ENCODE measurements at regions not wholly inside any gene's neighbourhood (a gene's known extent, or its start where the extent isn't known, plus 50 kb on each side); places are given as distances from the start of the nearest gene placed in this dataset.

DNA sequence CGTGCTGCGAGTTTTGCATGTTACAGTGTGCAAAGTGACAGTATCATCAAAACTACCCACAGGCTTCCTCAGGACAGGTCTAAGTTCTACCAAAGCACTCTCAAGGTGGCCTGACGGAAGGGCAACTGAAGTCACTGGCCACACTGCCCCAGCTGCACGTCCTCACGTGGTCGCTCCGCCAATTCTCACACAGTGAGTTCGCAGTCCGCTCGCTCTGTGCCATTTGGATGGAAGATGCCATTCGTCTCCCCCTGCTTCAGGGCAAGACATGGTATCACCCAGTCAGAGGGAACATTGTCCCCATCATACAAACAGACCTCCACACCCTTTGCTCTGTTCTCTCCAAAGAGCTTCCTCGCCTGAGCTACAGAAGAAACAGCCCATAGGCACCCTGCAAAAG lies 109.6 kb upstream of the COBL start:
- WGBS, 2 experiments (ENCODE audit: extremely low coverage in 2 of 2, insufficient read length in 1 of 2): 20% methylated on average over 1 of the region's 12 CpGs; no CpG with 5 or more reads in 1 of the 2 experiments
- Histone ChIP-seq H2BK20ac (ENCODE audit: low read depth, low read length) (no peak overlapping the region), H3K4me2 (ENCODE audit: low read depth, low read length) (no peak overlapping the region), H4K8ac (ENCODE audit: low read depth in 2 of 2, low read length in 2 of 2) (no peak overlapping the region), H4K20me1 (ENCODE audit: insufficient read depth, low read length) (no peaks in the 10 kb centered on the region), H3K14ac (replicated peaks; ENCODE audit: low read depth, low read length) (no peak overlapping the region), H3K36me3 (ENCODE audit: control insufficient read depth, insufficient read depth, low read length) (no peaks in the 10 kb centered on the region), H3K9ac (ENCODE audit: low read depth, low read length) (no peak overlapping the region), H2AK5ac (ENCODE audit: low read depth, low read length) (no peak overlapping the region), H2AFZ (replicated peaks; ENCODE audit: low read length, poor library complexity) (no peak overlapping the region), H3K18ac (ENCODE audit: low read depth, low read length) (no peak overlapping the region), H3K9me1 (ENCODE audit: insufficient read depth, low read length) (no peaks in the 10 kb centered on the region), H2BK120ac (ENCODE audit: low read depth, low read length) (no peak overlapping the region), H4K5ac (ENCODE audit: low read depth, low read length) (no peak overlapping the region), H3K4me3 (ENCODE audit: insufficient read depth, low read depth, low read length) (no peak overlapping the region), H3K27me3 (ENCODE audit: control insufficient read depth, insufficient read depth, low read length) (no peaks in the 10 kb centered on the region), H4K91ac (ENCODE audit: insufficient read depth, low read depth, low read length) (no peak overlapping the region), H3K4ac (ENCODE audit: low read depth, low read length) (no peak overlapping the region), H3K27ac (ENCODE audit: insufficient read depth, low read length) (no peak overlapping the region), H3K4me1 (ENCODE audit: control insufficient read depth, insufficient read depth, low read length) (no peaks in the 10 kb centered on the region), H2AK9ac (replicated peaks; ENCODE audit: low read depth, low read length, poor library complexity) (no peak overlapping the region), H3K23ac (ENCODE audit: low read depth, low read length) (no peak overlapping the region), H3K56ac (ENCODE audit: extremely low read depth, insufficient read depth, low read length) (no peak overlapping the region), H2BK15ac (ENCODE audit: low read depth, low read length) (no peak overlapping the region), H2BK5ac (ENCODE audit: low read depth, low read length, poor library complexity, severe bottlenecking) (no peak overlapping the region), H3K9me3 (ENCODE audit: control insufficient read depth, insufficient read depth, low read length) (no peaks in the 10 kb centered on the region), H3K79me1 (ENCODE audit: low read depth in 1 of 2, low read length in 2 of 2) (no peaks in the 10 kb centered on the region)
- TF ChIP-seq BHLHE40 (IDR thresholded peaks at IDR 0.05; ENCODE audit: low read depth, low read length) (no peak), CEBPB (IDR thresholded peaks at IDR 0.05; ENCODE audit: low read depth, low read length) (no peak), POLR2A (IDR thresholded peaks at IDR 0.05; ENCODE audit: low read depth, low read length) (no peak), NFE2L2 (IDR thresholded peaks at IDR 0.05; ENCODE audit: low read depth, low read length) (no peak), RAD21 (IDR thresholded peaks at IDR 0.05; ENCODE audit: low read length) (no peak), MAFK (IDR thresholded peaks at IDR 0.05; ENCODE audit: low read depth, low read length) (no peak), MXI1 (IDR thresholded peaks at IDR 0.05; ENCODE audit: borderline replicate concordance, low read depth, low read length) (no peak), CHD1 (IDR thresholded peaks at IDR 0.05; ENCODE audit: low read depth, low read length) (no peak), FOS (IDR thresholded peaks at IDR 0.05; ENCODE audit: low read depth, low read length) (no peak)
- TF ChIP-seq, protein P1, sequence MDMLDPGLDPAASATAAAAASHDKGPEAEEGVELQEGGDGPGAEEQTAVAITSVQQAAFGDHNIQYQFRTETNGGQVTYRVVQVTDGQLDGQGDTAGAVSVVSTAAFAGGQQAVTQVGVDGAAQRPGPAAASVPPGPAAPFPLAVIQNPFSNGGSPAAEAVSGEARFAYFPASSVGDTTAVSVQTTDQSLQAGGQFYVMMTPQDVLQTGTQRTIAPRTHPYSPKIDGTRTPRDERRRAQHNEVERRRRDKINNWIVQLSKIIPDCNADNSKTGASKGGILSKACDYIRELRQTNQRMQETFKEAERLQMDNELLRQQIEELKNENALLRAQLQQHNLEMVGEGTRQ (IDR thresholded peaks at IDR 0.05; ENCODE audit: low read depth, low read length): no peak
- TF ChIP-seq, protein P2, sequence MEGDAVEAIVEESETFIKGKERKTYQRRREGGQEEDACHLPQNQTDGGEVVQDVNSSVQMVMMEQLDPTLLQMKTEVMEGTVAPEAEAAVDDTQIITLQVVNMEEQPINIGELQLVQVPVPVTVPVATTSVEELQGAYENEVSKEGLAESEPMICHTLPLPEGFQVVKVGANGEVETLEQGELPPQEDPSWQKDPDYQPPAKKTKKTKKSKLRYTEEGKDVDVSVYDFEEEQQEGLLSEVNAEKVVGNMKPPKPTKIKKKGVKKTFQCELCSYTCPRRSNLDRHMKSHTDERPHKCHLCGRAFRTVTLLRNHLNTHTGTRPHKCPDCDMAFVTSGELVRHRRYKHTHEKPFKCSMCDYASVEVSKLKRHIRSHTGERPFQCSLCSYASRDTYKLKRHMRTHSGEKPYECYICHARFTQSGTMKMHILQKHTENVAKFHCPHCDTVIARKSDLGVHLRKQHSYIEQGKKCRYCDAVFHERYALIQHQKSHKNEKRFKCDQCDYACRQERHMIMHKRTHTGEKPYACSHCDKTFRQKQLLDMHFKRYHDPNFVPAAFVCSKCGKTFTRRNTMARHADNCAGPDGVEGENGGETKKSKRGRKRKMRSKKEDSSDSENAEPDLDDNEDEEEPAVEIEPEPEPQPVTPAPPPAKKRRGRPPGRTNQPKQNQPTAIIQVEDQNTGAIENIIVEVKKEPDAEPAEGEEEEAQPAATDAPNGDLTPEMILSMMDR (conservative IDR thresholded peaks at IDR 0.05; ENCODE audit: low read depth, low read length): no peak
- ChIA-PET POLR2A (ENCODE audit: unreplicated experiment) (no interaction called here), CTCF (no interaction called here)
- BruUV-seq (replicated peaks): no TSS peak
- DNase-seq: no peak
- in situ Hi-C loops (cut with MboI; ENCODE audit: low sequenced_read_pairs): no loop called here
- dilution Hi-C loops (cut with HindIII; ENCODE audit: low sequenced_read_pairs, unreplicated experiment): no loop called here
- intact Hi-C loops (cut with micrococcal nuclease): no loop called here
- ATAC-seq (ENCODE audit: low read depth): no peak
